Ovary (tissue), 7 donors: ENCODE measurements at regions not wholly inside any gene's neighbourhood (a gene's known extent, or its start where the extent isn't known, plus 50 kb on each side); places are given as distances from the start of the nearest gene placed in this dataset.

Experiments used
- DNase-seq, 5 donors: peaks; one replicate each; pipeline ENCODE4 v3.0.0-alpha.2; 2019 to 2020
- H3K27ac ChIP-seq, 2 donors: fragments of 200-600 bp; one replicate each; pipeline versions ENCODE4 v1.5.1 to v1.8.0; 2019 to 2022
- H3K27me3 ChIP-seq: fragments of 200-600 bp; one replicate; pipeline ENCODE4 v1.8.0; 2022
- H3K36me3 ChIP-seq: fragments of 200-600 bp; sonication (generic); one replicate; pipeline ENCODE4 v1.5.1; 2019
- H3K4me1 ChIP-seq: one replicate; pipeline ENCODE4 v1.8.1; 2013; ENCODE audit warnings: mild to moderate bottlenecking, moderate library complexity; ENCODE audit not compliant: insufficient read depth
- H3K4me3 ChIP-seq: fragments of 200-600 bp; sonication (generic); one replicate; pipeline ENCODE4 v1.5.1; 2017
- H3K9me3 ChIP-seq, 2 donors: fragments of 200-600 bp in 1 of 2; sonication (generic) in 1 of 2; one replicate each; pipeline versions ENCODE4 v1.5.1 to v1.8.1; 2013 to 2019; ENCODE audit warnings: mild to moderate bottlenecking in 1 of 2, moderate library complexity in 1 of 2
- CTCF ChIP-seq, 3 donors: fragments of 450-650 bp in 2 of 3; fragments of 200-600 bp in 1 of 3; IDR thresholded peaks; one replicate each; pipeline versions ENCODE4 v1.5.1 to v1.8.0; 2016 to 2022; ENCODE audit warnings: antibody characterized with exemption in 3 of 3, mild to moderate bottlenecking in 1 of 3
- EP300 ChIP-seq: sonication (generic); formaldehyde crosslinking; IDR thresholded peaks from one replicate; pipeline ENCODE4 v1.6.1; 2017; ENCODE audit warnings: antibody characterized with exemption
- POLR2A ChIP-seq: fragments of 450-650 bp; IDR thresholded peaks from one replicate; pipeline ENCODE4 v1.6.1; 2017; ENCODE audit warnings: antibody characterized with exemption, mild to moderate bottlenecking, moderate library complexity
- WGBS, 3 donors: extraction: QIAGEN DNeasy Blood & Tissue Kit in 1 of 3; methylation state at CpG; one replicate each; pipeline versions ENCODE4 v1.1.5 to v1.1.7; 2013 to 2017; 5-methylcytosine and 5-hydroxymethylcytosine counted together
- intact Hi-C, 4 donors: fragments of 100-400 bp; cut with DNase I; formaldehyde crosslinking; loops; one replicate each; pipeline versions ENCODE4 v1.11.0 to v1.15.1; 2022 to 2023
- donor health status: DM: no; HTN: no; CAD: no; lungs with moderate emphysema.
- donor health status: DM: no; HTN: no; CAD: no.
- donor health status: Bipolar disorder and iron deficiency.
- donor health status: DM: no; HTN: no; CAD: no.
- donor health status: DM: yes; HTN: yes; CAD: no.

- no peaks in the 10 kb centered on the region for H3K27me3 ChIP-seq
- TF ChIP-seq POLR2A (no peak), CTCF (IDR thresholded peaks at IDR 0.05) (no peak), EP300 (no peak)
- no peak for DNase-seq
- 84 to 90% (median 87%) methylated on average over 14 of the region's 14 CpGs for WGBS, 3 donors
- no peaks in the 10 kb centered on the region for H3K9me3 ChIP-seq
- no peaks in the 10 kb centered on the region for H3K36me3 ChIP-seq
- H3K27ac ChIP-seq, result no peak overlapping the region
- no peak overlapping the region for H3K4me3 ChIP-seq
- no peaks in the 10 kb centered on the region for H3K4me1 ChIP-seq
- intact Hi-C loops, result no loop called here
These were observed 74.7 kb upstream of the POU3F1 start for GRCh38 chr1:38121231-38121680.

GRCh38 chr1:38120552-38121230, 74.1 kb upstream of the POU3F1 start:
- Histone ChIP-seq H3K4me3 (no peak overlapping the region), H3K27me3 (no peaks in the 10 kb centered on the region), H3K27ac (no peak overlapping the region), H3K36me3 (no peaks in the 10 kb centered on the region), H3K4me1 (no peaks in the 10 kb centered on the region), H3K9me3 (no peaks in the 10 kb centered on the region)
- no peak for DNase-seq
- intact Hi-C loops, result no loop called here
- no peak for TF ChIP-seq CTCF (IDR thresholded peaks at IDR 0.05)
- 78 to 83% (median 82%) methylated on average over 5 of the region's 5 CpGs for WGBS, 3 donors

GRCh38 chr1:38118976-38119375, 72.4 kb upstream of the POU3F1 start:
- WGBS, 3 donors, result 65 to 77% (median 70%) methylated on average over 9 of the region's 9 CpGs
- no peaks in the 10 kb centered on the region for H3K4me1 ChIP-seq

GRCh38 chr1:38117444-38117887, 70.9 kb upstream of the POU3F1 start:
- no peak for TF ChIP-seq EP300
- TF ChIP-seq POLR2A, result no peak
- TF ChIP-seq CTCF (IDR thresholded peaks at IDR 0.05), result no peak
- Histone ChIP-seq H3K9me3 (no peaks in the 10 kb centered on the region), H3K36me3 (no peaks in the 10 kb centered on the region), H3K4me3 (no peak overlapping the region), H3K4me1 (no peaks in the 10 kb centered on the region), H3K27ac (no peak overlapping the region), H3K27me3 (no peaks in the 10 kb centered on the region)
- DNase-seq, result no peak
- intact Hi-C loops, result no loop called here
- 86 to 87% (median 87%) methylated on average over 11 of the region's 11 CpGs for WGBS, 3 donors

More at GRCh38 chr1:38118976-38119375, 72.4 kb upstream of the POU3F1 start:
- intact Hi-C loops, result no loop called here
- TF ChIP-seq EP300, result no peak
- TF ChIP-seq CTCF (IDR thresholded peaks at IDR 0.05), result no peak
- TF ChIP-seq POLR2A, result no peak
- Histone ChIP-seq H3K27me3 (no peaks in the 10 kb centered on the region), H3K36me3 (no peaks in the 10 kb centered on the region), H3K4me3 (no peak overlapping the region), H3K27ac (no peak overlapping the region), H3K9me3 (no peaks in the 10 kb centered on the region)
- DNase-seq, result no peak
